ENCODE measurements at regions not wholly inside any gene's neighbourhood (a gene's known extent, or its start where the extent isn't known, plus 50 kb on each side); places are given as distances from the start of the nearest gene placed in this dataset.

- no peak for DNase-seq (ENCODE audit: low read depth, low spot score)
- no peak overlapping the region for H3K4me3 ChIP-seq (ENCODE audit: control insufficient read depth in 2 of 3, extremely low read depth in 1 of 3, insufficient read depth in 2 of 3, low read depth in 1 of 3, low read length in 3 of 3)
- H3K9ac ChIP-seq (ENCODE audit: control insufficient read depth, extremely low read depth, insufficient read depth, low read length): no peak overlapping the region
- no peak overlapping the region for H2AFZ ChIP-seq (ENCODE audit: control insufficient read depth, low read length)
- peaks cover 21% of the 10 kb centered on the region for H3K4me1 ChIP-seq (ENCODE audit: control insufficient read depth, extremely low read depth, insufficient read depth, low read length)
- H3K27ac ChIP-seq (ENCODE audit: control insufficient read depth, insufficient read depth, low read length): no peak overlapping the region
- TF ChIP-seq, protein P1, sequence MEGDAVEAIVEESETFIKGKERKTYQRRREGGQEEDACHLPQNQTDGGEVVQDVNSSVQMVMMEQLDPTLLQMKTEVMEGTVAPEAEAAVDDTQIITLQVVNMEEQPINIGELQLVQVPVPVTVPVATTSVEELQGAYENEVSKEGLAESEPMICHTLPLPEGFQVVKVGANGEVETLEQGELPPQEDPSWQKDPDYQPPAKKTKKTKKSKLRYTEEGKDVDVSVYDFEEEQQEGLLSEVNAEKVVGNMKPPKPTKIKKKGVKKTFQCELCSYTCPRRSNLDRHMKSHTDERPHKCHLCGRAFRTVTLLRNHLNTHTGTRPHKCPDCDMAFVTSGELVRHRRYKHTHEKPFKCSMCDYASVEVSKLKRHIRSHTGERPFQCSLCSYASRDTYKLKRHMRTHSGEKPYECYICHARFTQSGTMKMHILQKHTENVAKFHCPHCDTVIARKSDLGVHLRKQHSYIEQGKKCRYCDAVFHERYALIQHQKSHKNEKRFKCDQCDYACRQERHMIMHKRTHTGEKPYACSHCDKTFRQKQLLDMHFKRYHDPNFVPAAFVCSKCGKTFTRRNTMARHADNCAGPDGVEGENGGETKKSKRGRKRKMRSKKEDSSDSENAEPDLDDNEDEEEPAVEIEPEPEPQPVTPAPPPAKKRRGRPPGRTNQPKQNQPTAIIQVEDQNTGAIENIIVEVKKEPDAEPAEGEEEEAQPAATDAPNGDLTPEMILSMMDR (optimal IDR thresholded peaks at IDR 0.05 in 1 of 3, IDR thresholded peaks at IDR 0.05 in 1 of 3, conservative IDR thresholded peaks at IDR 0.05 in 1 of 3; ENCODE audit: extremely low read depth in 1 of 3, insufficient read depth in 2 of 3, low read length in 3 of 3): no peak
- no peak for TF ChIP-seq EZH2 (IDR thresholded peaks at IDR 0.05; ENCODE audit: low read length)
- H3K4me2 ChIP-seq (ENCODE audit: control insufficient read depth, extremely low read depth, insufficient read depth, low read depth, low read length): no peak overlapping the region
- no peak for FAIRE-seq
- H3K27me3 ChIP-seq (ENCODE audit: control insufficient read depth, extremely low read depth, insufficient read depth, low read length): no peaks in the 10 kb centered on the region
- dilution Hi-C loops (cut with MboI; ENCODE audit: extremely low pct_ligation_motif_present, low sequenced_read_pairs): no loop called here
- H3K79me2 ChIP-seq (ENCODE audit: control insufficient read depth, insufficient read depth, low read length): no peaks in the 10 kb centered on the region
- H3K36me3 ChIP-seq (ENCODE audit: control insufficient read depth in 2 of 2, extremely low read depth in 1 of 2, insufficient read depth in 2 of 2, low read length in 2 of 2): no peaks in the 10 kb centered on the region
- no peaks in the 10 kb centered on the region for H4K20me1 ChIP-seq (ENCODE audit: control insufficient read depth, extremely low read depth, insufficient read depth, low read length)
- no peaks in the 10 kb centered on the region for H3K9me3 ChIP-seq (ENCODE audit: control insufficient read depth, low read depth, low read length)
- H3K9me1 ChIP-seq (ENCODE audit: control insufficient read depth, extremely low read depth, insufficient read depth, low read length): no peaks in the 10 kb centered on the region
Measured at GRCh38 chr18:8989017-8989416, 113.5 kb upstream of the NDUFV2 start.

GRCh38 chr18:8989855-8990254 is 112.6 kb upstream of the NDUFV2 start:
- no peaks in the 10 kb centered on the region for H3K36me3 ChIP-seq (ENCODE audit: control insufficient read depth in 2 of 2, extremely low read depth in 1 of 2, insufficient read depth in 2 of 2, low read length in 2 of 2)
- no peak overlapping the region for H3K27ac ChIP-seq (ENCODE audit: control insufficient read depth, insufficient read depth, low read length)
- H3K9me1 ChIP-seq (ENCODE audit: control insufficient read depth, extremely low read depth, insufficient read depth, low read length): no peaks in the 10 kb centered on the region
- no peak overlapping the region for H3K9ac ChIP-seq (ENCODE audit: control insufficient read depth, extremely low read depth, insufficient read depth, low read length)
- H3K4me1 ChIP-seq (ENCODE audit: control insufficient read depth, extremely low read depth, insufficient read depth, low read length): peaks cover 17% of the 10 kb centered on the region
- H3K79me2 ChIP-seq (ENCODE audit: control insufficient read depth, insufficient read depth, low read length): no peaks in the 10 kb centered on the region
- no peak for TF ChIP-seq EZH2 (IDR thresholded peaks at IDR 0.05; ENCODE audit: low read length)
- TF ChIP-seq, protein P1 (optimal IDR thresholded peaks at IDR 0.05 in 1 of 3, IDR thresholded peaks at IDR 0.05 in 1 of 3, conservative IDR thresholded peaks at IDR 0.05 in 1 of 3; ENCODE audit: extremely low read depth in 1 of 3, insufficient read depth in 2 of 3, low read length in 3 of 3): no peak
- no peak overlapping the region for H2AFZ ChIP-seq (ENCODE audit: control insufficient read depth, low read length)
- H3K27me3 ChIP-seq (ENCODE audit: control insufficient read depth, extremely low read depth, insufficient read depth, low read length): no peaks in the 10 kb centered on the region
- H3K4me2 ChIP-seq (ENCODE audit: control insufficient read depth, extremely low read depth, insufficient read depth, low read depth, low read length): no peak overlapping the region
- H3K4me3 ChIP-seq (ENCODE audit: control insufficient read depth in 2 of 3, extremely low read depth in 1 of 3, insufficient read depth in 2 of 3, low read depth in 1 of 3, low read length in 3 of 3): no peak overlapping the region
- DNase-seq (ENCODE audit: low read depth, low spot score): no peak
- FAIRE-seq: no peak
- H3K9me3 ChIP-seq (ENCODE audit: control insufficient read depth, low read depth, low read length): no peaks in the 10 kb centered on the region
- dilution Hi-C loops (cut with MboI; ENCODE audit: extremely low pct_ligation_motif_present, low sequenced_read_pairs): no loop called here
- no peaks in the 10 kb centered on the region for H4K20me1 ChIP-seq (ENCODE audit: control insufficient read depth, extremely low read depth, insufficient read depth, low read length)
